Astrocyte (in vitro differentiated cells and primary cell): ENCODE measurements at regions not wholly inside any gene's neighbourhood (a gene's known extent, or its start where the extent isn't known, plus 50 kb on each side); places are given as distances from the start of the nearest gene placed in this dataset. TPM values are rescaled to one million over a fixed set of nuclear protein-coding genes. Genes with fewer than 3 reads are reported as not detected.

Experiments
- DNase-seq: peaks from one replicate; pipeline ENCODE4 v3.0.0-alpha.2; 2010; ENCODE audit warnings: low read depth
- FAIRE-seq: peaks from 2 replicates; lab custom pipeline; 2011; peaks lifted over from hg19 to GRCh38; lab: Jason Lieb, UNC
- H2AFZ ChIP-seq: 2 replicates; pipeline ENCODE4 v1.6.0; 2012; ENCODE audit warnings: low read depth, low read length, inconsistent platforms
- H3K27ac ChIP-seq: 2 replicates; pipeline ENCODE4 v1.5.1; 2011; ENCODE audit warnings: low read depth, low read length, inconsistent platforms
- H3K27me3 ChIP-seq: 2 replicates; pipeline ENCODE4 v1.6.0; 2011; ENCODE audit warnings: low read length, inconsistent platforms; ENCODE audit not compliant: insufficient read depth
- H3K36me3 ChIP-seq: 2 replicates; pipeline ENCODE4 v1.5.1; 2011; ENCODE audit warnings: low read length, inconsistent platforms; ENCODE audit not compliant: insufficient read depth
- H3K4me1 ChIP-seq: 2 replicates; pipeline ENCODE4 v1.5.1; 2011; ENCODE audit warnings: low read length, inconsistent platforms; ENCODE audit not compliant: insufficient read depth
- H3K4me2 ChIP-seq: 2 replicates; pipeline ENCODE4 v1.6.0; 2012; ENCODE audit warnings: low read length, inconsistent platforms
- H3K4me3 ChIP-seq: 2 replicates; pipeline ENCODE4 v1.5.1; 2011; ENCODE audit warnings: low read depth, mild to moderate bottlenecking, low read length, inconsistent platforms; ENCODE audit not compliant: insufficient read depth
- H3K79me2 ChIP-seq: 2 replicates; pipeline ENCODE4 v1.6.0; 2012; ENCODE audit warnings: mild to moderate bottlenecking, low read length, inconsistent platforms; ENCODE audit not compliant: insufficient read depth
- H3K9ac ChIP-seq: 2 replicates; pipeline ENCODE4 v1.6.0; 2012; ENCODE audit warnings: mild to moderate bottlenecking, low read length, inconsistent platforms
- H3K9me3 ChIP-seq: 2 replicates; pipeline ENCODE4 v1.5.1; 2012; ENCODE audit warnings: low read depth, mild to moderate bottlenecking, low read length, inconsistent platforms; ENCODE audit not compliant: insufficient read depth
- H4K20me1 ChIP-seq: 2 replicates; pipeline ENCODE4 v1.6.0; 2012; ENCODE audit warnings: low read length, inconsistent platforms; ENCODE audit not compliant: insufficient read depth
- H3K27ac Mint-ChIP-seq: one replicate; pipeline ENCODE4 v1.8.0; 2021; ENCODE audit warnings: mild to moderate bottlenecking, mixed read lengths; ENCODE audit not compliant: unreplicated experiment
- H3K27me3 Mint-ChIP-seq: one replicate; pipeline ENCODE4 v1.8.0; 2021; ENCODE audit warnings: low read depth, mixed read lengths; ENCODE audit not compliant: unreplicated experiment
- H3K36me3 Mint-ChIP-seq: one replicate; pipeline ENCODE4 v1.8.0; 2021; ENCODE audit warnings: low read depth, mixed read lengths; ENCODE audit not compliant: unreplicated experiment
- H3K4me1 Mint-ChIP-seq: one replicate; pipeline ENCODE4 v1.8.0; 2021; ENCODE audit warnings: low read depth, mixed read lengths; ENCODE audit not compliant: unreplicated experiment
- H3K4me3 Mint-ChIP-seq: one replicate; pipeline ENCODE4 v1.8.0; 2021; ENCODE audit warnings: mild to moderate bottlenecking, moderate library complexity, mixed read lengths; ENCODE audit not compliant: unreplicated experiment
- H3K9me3 Mint-ChIP-seq: one replicate; pipeline ENCODE4 v1.8.0; 2021; ENCODE audit warnings: mild to moderate bottlenecking, mixed read lengths; ENCODE audit not compliant: unreplicated experiment
- CTCF ChIP-seq: IDR thresholded peaks from 2 replicates; pipeline ENCODE4 v1.5.1; 2011; ENCODE audit warnings: low read depth, mild to moderate bottlenecking, inconsistent platforms, low read length, moderate library complexity; ENCODE audit not compliant: insufficient read depth
- EZH2 ChIP-seq: IDR thresholded peaks from 2 replicates; pipeline ENCODE4 v1.6.1; 2012; ENCODE audit warnings: mild to moderate bottlenecking, low read length, inconsistent platforms; ENCODE audit not compliant: insufficient read depth
- microRNA-seq: library from miRNA; unstranded; fragments of <30 nt; microRNA quantifications from one replicate; pipeline ENCODE4 v1.2.0, GENCODE V29; 2020

GRCh38 chr3:124679048-124679638, 51.1 kb upstream of the UMPS start:
- no peak for DNase-seq
- Histone ChIP-seq H2AFZ (no peak overlapping the region), H4K20me1 (no peaks in the 10 kb centered on the region), H3K4me2 (no peak overlapping the region), H3K9me3 (no peaks in the 10 kb centered on the region), H3K36me3 (no peaks in the 10 kb centered on the region), H3K4me3 (no peak overlapping the region), H3K4me1 (no peaks in the 10 kb centered on the region), H3K9ac (no peak overlapping the region), H3K27ac (no peak overlapping the region), H3K27me3 (no peaks in the 10 kb centered on the region), H3K79me2 (no peaks in the 10 kb centered on the region)
- TF ChIP-seq EZH2, result no peak
- TF ChIP-seq CTCF, result no peak
- peaks cover 10% of the 10 kb centered on the region for H3K27me3 Mint-ChIP-seq
- H3K4me3 Mint-ChIP-seq, result no peak overlapping the region
- no peak for FAIRE-seq
- peaks cover 3% of the 10 kb centered on the region for H3K9me3 Mint-ChIP-seq
- peaks cover 11% of the 10 kb centered on the region for H3K36me3 Mint-ChIP-seq
- no peaks in the 10 kb centered on the region for H3K4me1 Mint-ChIP-seq
- H3K27ac Mint-ChIP-seq, result no peak overlapping the region

Small RNA genes lying in the stretch of these regions (microRNA-seq; reads per million reads assigned to microRNA genes)
- gene MIR5002, result not detected
- not detected for gene MIR6083
